Germinal center (tissue), 1 donor: ENCODE measurements at regions not wholly inside any gene's neighbourhood (a gene's known extent, or its start where the extent isn't known, plus 50 kb on each side); places are given as distances from the start of the nearest gene placed in this dataset.
"Not testable (repeated sequence)": the region's sequence is repeated elsewhere in the genome, so short reads cannot be mapped to it uniquely, and the experiment has no call there.

ENCODE experiments used
- DNase-seq: peaks from one replicate; pipeline ENCODE4 v3.0.0; 2012; ENCODE audit warnings: mixed read lengths, low spot score

DNA sequence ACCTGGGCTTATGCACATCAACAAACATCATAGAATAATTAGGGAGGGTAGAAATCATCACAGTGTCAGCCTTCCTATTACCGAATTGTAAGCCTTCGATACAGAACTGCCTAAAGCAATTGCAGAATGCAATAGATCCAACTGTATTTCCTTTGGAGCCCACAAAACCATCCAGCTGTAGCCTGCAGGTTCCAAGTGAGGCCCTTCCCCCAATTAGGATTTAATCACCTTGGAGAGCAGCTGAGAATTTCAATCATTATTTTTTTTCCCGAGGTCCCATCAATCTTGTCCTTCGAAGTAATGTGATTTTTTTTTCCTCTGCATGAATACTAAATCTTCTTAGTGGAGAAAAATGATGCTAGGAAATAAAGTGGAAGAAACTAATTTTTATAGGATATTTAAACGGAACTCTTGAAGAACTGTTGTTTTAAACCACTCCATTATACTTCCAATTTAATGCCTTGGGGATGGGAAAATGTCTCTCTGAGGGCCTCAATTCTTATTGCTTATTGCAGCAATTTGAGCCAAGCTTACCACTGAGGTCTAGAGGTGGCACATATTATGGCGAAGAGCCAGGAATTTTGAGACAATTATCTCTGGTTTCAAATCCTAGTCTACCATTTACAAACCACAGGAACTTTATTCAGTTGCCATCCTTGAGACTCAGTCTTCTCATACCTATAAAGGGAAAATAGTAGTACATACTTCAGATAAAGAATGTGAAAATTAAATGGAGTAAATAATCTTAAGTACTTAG lies 953.4 kb upstream of the IGFBP7 start:
- DNase-seq: no peak

DNA sequence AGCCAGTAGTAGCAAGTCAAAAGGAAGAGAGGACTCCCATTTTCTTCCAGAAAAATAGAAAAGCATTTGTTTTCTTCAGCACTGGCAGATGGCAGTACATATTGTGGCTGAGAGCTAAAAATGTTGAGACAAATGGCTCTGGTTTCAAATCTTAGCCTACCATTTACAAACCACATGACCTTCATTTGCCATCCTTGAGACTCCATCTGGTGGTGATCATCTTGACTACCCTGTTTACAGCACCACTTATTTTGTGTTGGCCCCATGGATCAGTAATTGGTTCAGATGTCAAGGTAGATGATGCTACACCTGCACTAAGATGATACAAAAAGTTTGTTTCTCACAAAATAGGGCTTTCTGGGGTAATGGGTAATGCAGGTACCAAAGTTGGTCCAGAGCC lies 951.8 kb upstream of the IGFBP7 start:
- no peak for DNase-seq

DNA sequence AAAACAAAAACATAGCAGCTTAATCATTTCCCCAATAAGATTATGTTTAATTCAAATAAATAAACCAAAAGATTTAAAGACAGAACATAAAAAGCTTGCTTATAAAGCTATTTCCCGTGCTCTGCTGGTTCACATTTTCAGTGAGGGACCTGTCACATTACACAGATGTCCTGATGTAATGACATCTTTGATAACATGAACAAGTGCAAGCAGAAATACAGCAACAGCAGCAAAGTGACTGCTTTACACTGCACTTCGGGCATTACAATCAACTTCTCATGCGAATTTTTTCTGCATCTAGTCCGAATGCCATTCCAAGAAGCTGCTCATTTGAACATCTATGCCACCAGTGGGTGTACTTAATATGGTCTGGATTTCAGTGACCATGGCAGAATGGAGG lies 940.3 kb upstream of the IGFBP7 start:
- no peak for DNase-seq

DNA sequence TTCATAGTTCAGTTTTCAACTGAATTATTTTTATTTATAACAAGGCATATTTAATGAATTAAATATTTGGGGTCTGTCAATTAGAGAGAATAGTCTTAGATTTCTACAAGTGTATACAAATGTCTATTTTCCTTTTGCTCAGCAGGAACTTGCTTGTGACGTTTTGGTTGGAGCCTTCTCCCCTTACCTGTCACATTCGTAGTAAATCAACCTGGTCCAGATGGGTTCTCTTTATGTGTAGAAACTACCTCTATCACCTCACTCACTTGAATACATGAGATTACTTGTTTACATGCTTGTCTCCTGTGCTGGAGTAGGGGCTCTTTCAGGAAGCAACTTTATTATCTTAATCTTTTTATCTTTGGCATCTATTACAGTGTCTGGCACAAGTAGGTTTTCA lies 938.3 kb upstream of the IGFBP7 start:
- no peak for DNase-seq

DNA sequence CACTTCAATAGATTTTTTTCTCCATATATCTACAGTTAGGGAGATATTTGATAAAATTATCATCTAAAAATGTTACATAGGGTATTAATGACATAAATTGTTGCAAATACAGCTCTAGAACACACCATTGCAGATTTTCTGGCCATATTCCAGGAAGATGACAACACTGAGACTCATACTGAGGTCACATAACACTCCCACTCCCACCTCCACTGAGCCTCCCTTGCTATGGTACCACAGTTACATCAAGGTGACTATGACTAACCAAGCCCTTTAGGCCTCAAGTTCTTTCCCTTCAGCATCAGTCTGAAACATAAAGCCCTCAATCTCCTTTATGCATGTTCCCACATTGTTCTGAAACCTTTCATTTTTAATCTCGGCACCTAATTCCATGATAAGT lies 932.0 kb upstream of the IGFBP7 start:
- DNase-seq: no peak

DNA sequence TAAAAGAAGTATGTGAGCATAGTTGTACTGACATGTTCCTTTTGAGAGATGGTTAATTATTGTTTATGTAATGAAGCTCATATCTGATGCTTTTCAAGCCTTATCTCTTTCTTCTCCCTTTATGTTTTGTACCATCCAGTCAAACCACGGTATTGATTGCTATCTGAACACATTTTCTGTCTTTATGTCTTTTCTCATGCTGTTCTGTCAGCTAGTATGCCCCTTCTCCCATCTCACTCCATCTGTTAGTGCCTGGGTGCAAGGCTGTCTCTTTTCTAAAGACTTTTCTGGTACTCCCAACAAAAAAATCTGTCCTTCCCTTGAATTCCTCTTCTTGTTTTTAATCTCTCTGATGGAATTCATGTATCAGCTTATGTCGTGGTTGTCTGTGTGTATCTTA lies 883.8 kb upstream of the IGFBP7 start:
- no peak for DNase-seq

DNA sequence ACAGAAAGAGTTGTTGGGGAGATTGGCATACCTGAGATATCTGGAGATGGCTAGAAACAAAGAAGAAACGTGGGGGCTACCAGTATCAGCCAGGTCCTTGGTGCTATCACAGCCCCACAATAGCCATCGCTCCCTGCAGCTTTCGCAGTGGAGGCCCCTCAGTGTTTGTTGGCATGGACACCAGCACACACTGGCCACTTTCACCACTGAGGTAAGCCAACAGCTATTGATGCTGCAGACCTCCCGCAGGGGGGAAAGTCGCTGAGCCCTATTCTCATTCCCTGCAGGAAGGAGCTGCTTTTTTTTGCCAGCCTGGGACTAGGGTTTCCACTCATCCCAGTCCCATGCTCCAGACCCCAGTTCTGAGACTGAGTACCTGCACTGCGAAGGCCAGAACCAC lies 879.2 kb upstream of the IGFBP7 start:
- DNase-seq: no peak

DNA sequence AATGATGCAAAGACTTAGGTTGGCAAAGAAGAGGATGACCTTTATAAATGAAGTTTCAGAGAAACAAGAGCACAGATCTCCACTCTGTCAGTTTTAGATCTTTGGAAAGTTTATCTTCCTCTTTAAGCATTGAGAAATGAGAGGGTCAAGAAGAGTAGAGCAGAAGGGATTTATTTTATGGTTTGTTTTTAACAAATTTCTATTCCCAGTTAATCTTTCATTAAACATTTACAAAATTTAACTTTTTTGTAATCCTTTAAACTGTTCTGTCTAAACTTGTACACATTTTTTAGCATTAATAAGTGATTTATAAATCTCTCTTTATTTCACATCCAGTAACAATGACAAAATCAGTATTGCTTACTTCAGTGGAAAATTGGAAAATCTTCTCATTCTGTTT lies 875.0 kb upstream of the IGFBP7 start:
- no peak for DNase-seq

DNA sequence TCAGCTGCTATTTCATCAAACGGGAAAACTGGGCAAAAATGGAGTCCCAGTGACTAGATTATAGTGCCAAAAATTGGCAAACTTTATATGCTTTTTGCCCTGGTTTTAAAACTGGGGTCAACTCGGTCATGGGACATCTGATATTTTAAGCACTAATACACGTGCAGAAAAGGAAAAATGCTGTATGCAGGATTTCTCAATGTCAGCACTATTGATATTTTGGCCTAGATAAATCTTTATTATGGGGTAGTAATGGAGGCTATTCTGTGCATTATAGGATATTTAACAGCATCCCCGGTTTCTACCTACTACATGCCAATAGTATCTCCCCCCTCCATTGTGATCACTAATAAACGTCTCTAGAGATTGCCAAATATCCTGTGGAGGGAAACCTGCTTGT lies 870.9 kb upstream of the IGFBP7 start:
- no peak for DNase-seq

DNA sequence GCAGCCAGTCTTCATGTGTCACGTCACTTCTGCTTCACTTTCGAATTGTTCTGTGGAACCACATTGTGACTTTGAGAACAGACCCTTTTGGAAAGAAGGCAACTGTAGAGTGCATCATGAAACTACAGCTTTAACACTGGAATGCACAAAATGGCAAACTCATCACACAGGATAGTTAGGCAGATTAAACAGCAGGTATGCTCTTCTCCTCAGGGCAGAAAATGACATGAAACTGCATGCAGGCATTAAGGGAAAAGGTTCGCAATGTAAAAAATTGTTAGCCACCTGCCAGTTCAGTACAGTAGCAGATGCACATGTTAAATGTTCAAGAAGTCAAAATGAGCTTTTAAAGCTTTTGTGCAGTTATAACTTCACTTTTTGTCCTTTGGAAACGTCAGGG lies 864.6 kb upstream of the IGFBP7 start:
- no peak for DNase-seq

DNA sequence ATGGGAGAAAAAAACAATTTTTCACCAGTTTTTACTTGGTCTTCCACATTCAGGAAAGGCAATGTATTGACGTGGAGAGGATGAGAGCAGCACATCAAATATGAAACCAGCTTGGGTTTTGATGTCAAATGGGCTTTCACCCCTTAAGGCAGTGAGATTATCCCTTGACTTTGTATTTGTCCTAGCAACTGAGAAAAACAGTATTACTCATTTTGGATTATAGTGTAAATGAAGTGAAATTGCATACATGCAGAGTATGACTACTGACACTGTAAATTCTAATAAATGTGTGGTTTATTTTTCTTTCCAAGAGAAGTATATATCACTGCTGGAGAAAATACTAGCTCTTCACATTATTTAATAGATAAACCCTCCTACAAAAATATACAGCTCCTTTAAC lies 863.6 kb upstream of the IGFBP7 start:
- no peak for DNase-seq

DNA sequence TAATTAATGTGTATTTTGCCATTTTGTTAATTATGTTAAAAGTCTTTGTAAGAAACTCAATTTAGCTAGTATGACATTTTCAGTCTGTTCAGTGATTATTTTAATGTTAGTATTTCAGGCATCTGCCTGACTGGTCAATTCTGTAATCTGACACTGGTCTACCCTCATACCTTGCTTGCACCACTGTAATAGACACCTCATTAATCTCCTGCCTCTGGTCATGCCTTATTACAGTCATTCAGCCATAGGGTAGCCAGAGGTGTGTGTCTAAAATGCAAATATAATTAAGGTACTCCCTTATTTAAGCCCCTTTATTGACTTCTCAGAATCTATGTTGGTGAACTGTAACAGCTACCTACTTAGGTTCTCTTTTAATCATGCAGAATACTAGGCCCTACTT lies 861.1 kb upstream of the IGFBP7 start:
- no peak for DNase-seq

DNA sequence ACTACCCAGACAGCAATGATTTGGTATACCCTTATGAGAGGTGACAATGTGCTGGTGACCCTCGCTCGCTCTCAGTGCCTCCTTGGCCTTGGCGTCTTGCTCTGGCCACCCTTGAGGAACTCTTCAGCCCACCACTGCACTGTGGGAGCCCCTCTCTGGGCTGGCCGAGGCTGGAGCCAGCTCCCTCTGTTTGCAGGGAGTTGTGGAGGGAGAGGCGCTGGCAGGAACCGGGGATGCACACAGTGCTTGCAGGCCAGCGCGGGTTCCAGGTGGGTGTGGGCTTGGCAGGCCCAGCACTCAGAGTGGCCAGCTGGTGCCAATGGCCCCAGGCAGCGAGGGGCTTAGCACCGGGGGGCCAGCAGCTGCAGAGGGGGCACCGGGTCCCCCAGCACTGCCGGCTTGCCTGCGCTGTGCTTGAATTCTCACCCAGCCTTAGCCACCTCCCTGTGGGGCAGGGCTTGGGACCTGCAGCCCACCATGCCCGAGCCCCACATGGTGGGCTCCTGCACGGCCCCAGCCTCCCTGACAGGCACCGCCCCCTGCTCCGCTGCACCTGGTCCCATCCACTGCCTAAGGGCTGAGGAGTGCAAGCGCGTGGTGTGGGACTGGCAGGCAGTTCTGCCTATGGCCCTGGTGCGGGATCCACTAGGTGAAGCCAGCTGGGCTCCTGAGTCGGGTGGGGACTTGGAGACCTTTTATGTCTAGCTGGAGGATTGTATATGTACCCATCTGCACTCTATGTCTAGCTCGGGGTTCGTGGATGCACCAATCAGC lies 857.0 kb upstream of the IGFBP7 start:
- DNase-seq: no peak

DNA sequence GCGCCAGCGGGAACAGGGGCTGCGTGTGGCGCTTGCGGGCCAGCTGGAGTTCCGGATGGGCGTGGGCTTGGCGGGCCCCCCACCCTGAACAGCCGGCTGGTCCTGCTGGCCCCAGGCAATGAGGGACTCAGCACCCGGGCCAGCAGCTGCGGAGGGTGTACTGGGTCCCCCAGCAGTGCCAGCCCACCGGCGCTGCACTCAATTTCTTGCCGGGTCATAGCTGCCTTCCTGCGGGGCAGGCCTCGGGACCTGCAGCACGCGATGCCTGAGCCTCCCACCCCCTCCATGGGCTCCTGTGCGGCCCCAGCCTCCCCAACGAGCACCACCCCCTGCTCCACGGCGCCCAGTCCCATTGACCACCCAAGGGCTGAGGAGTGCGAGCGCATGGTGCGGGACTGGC lies 855.2 kb upstream of the IGFBP7 start:
- DNase-seq: not testable (repeated sequence)

DNA sequence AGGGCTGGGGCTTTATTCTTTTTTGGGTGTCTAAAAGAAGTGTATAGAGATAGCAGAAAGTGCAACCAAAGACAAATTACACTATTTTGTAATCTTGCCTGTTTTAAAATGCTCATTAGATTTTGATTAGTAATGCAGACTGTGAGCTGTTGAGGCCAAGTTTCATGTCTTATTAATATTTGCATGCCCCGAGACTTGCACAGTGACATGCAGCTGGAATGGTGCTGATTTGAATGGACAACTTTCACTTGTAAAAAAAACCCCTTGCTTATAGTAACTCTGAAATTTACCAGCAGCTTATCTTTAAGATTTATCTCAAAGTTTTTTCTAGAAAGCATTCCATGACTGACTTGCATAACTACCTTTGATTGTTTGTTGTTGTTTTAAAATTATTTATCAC lies 835.1 kb upstream of the IGFBP7 start:
- no peak for DNase-seq

DNA sequence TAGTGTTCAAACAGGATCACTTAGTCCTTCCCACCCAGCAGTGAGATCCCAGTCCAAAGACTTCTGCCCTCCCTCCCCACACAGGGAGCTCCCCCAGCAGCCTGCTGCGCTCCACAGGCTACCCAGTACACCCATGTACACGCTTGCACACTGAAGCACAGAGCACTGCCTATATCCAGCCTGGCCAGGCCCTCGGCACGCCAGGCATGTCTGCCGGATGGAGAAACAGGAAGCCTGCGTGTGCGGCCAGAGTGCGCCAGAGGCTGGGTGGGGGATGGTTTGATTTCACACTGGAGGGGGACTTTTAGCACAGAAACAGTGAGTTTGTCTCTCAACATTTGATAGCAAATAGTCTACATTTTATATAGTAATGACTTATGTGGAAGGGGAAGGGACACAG lies 833.5 kb upstream of the IGFBP7 start:
- DNase-seq: no peak

DNA sequence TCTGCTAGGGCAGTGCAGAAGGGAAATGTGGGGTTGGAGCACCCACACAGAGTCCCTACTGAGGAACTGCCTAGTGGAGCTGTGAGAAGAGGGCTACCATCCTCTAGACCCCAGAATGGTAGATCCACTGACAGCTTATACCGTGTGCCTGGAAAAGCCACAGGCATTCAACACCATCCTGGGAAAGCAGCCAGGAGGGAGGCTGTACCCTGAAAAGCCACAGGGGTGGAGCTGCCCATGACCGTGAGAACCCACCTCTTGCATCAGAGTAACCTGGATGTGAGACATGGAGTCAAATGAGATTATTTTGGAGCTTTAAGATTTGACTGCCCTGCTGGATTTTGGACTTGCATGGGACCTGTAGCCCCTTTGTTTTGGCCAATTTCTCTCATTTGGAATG lies 827.1 kb upstream of the IGFBP7 start:
- DNase-seq: not testable (repeated sequence)

DNA sequence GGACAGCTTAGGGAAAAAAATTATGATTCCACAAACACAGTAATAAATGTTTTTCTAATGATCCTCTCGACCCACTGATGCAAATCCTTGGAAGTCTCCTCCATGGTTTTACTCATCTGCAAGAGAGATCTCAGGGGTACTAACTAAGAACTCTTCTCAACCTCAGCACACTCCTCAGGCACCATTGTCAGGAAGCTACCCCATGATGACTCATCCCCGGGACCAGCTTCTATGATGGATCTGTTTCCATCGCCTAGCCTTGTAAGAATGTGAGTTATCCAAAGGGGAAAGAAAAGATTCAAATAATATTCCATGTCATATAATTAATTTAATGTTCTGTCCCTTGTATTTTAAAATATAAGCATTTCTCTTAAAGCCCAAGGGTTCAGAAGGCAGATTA lies 816.1 kb upstream of the IGFBP7 start:
- DNase-seq: no peak

DNA sequence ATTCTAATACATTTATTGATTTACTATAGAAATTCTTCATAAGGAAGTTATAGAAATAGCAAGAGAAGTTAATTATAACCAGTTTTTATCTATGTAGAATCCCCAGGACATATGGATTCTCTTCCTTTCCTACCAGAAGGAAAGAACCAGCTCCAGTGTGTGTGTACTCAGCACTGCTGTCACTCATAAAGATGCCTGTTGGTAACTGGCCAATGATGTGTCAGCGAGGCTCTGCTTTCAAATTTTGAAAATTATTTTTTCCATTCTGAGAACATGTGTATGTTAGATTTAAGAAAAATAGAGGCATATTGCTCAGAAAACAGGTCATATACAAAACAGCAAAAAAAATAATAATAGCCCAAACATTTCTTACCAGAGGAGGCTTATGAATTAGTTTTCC lies 814.8 kb upstream of the IGFBP7 start:
- no peak for DNase-seq

DNA sequence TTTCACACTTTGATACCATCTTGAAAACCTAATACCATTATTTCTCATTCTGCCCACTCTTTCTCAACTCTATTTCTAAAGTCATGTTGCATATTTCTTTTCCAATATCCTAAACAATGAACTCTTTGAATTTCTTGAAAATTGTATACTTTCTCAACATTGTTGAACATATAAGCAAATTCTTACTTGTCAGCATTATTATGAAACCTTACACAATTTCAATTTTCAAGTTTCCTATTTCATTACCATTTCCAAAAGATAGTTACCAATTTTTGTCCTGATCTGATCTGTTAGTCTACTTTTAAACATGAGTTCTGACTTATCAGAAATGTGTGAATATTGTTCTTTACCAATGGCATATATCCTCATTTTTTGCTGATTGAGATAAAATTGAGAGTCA lies 806.3 kb upstream of the IGFBP7 start:
- no peak for DNase-seq

DNA sequence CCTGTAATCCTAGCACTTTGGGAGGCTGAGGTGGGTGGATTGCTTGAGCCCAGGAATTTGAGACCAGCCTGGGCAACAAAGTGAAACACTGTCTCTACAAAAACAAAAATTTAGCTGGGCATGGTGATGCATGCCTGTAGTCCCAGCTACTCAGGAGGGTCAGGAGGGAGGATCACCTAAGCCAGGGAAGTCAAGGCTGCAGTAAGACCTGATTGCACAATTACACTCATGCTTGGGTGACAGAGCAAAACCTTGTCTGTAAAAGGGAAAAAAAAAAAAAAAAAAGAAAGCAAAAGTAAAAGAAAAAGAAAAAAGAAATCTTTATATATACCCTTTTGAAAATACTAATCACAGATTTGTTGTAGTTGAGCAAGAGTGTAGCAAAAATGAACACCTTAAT lies 801.0 kb upstream of the IGFBP7 start:
- DNase-seq: no peak

DNA sequence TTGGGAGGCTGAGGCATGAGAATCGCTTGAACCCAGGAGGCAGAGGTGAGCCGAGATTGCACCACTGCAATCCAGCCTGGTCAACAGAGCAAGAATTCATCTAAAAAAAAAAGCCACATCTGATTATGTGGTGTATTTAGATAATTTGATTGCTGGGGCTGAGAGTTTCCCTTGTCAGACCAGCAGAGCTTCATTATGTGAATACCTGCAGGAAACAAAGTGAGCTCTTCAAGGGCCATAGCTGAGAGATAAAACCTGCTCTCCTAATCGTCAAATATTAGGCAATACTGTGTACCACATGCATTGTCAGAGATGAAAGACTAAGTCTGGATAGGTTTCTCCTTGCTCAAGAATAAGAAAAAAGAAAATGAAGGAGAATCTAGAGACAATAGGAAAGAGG lies 800.0 kb upstream of the IGFBP7 start:
- no peak for DNase-seq

DNA sequence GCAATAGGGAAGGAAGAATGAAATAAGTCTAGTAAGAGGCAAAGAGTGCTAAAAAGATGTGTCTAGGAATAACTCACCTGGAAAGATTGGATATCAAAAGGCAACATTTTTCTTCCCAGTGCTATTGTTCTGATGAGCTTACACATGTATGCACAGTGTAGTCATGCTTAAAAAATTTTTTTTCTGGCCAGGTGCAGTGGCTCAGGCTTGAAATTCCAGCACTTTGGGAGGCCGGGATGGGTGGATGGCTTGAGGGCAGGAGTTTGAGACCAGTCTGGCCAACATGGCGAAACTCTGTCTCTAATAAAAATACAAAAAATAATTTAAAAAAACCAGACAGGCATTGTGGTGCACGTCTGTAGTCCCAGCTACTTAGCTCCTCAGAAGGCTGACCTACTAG lies 795.8 kb upstream of the IGFBP7 start:
- DNase-seq: no peak

DNA sequence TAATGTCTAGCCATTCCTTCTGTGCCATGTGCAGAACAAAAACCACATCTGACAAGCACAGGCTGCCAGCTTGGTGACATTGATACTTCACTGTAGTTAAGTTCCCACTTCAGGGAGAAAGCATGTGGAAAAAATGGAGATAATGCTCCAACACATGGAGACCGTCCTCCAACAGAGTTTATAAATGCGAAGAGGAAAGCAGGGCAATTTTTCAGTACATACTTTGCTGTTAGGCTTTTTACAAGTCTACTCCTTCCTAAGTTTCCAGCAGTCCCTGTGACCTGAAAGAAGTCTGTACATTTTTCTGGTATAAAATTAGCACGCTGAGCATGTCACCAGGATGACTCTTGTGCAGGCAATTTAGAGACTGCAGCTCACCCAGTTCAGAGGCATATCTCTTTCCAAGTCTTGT lies 766.9 kb upstream of the IGFBP7 start:
- DNase-seq: no peak
